GM21786 (cell line): ENCODE measurements at regions not wholly inside any gene's neighbourhood (a gene's known extent, or its start where the extent isn't known, plus 50 kb on each side); places are given as distances from the start of the nearest gene placed in this dataset.

Experiments used
- ATAC-seq: cut with Tn5 transposase; IDR thresholded peaks from one replicate; pipeline ENCODE4 v1.9.1; 2021; ENCODE audit not compliant: unreplicated experiment

- no peak for ATAC-seq
Observed at GRCh38 chr22:22098457-22099193, 116.0 kb upstream of the TOP3B start.

- no peak for ATAC-seq
Observed at GRCh38 chr22:22097727-22098228, 115.2 kb upstream of the TOP3B start.

DNA sequence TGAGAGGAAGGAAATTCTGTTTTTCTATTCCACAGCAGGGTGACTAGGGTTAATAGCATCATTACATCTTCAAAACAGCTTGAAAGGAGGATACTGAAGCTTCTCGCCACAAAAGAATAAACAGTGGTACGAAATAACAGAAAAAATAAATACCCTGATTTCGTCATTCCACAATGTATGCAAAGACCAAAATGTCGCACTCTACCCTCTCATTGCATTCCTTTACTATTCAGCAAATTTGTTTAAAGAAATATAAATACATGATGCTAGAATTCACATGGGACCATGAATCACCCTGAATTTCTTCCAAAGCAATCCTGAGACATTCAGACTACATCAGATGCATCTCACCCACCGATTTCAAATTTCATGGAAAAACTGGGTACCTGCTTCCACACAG, 112.3 kb upstream of the TOP3B start:
- no peak for ATAC-seq

DNA sequence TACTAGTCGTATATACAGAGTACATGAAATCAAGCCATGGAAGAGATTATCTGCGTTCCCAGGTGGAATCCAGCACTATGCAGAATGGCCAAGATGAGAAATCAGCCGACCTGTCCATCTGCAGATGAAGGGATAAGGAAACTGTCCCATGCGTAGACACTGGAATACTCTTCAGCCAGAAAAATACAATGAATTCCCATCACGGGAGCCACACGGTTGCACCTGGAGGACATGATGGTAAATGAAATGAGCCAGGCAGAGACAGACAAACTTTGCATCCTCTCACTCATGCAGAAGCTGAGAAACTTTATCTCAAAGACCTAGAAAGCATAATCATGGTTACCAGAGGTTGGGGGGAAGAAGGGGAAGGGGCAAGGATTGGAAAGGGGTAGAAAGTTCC, 111.9 kb upstream of the TOP3B start:
- ATAC-seq, result no peak

GRCh38 chr22:22093743-22094142, 111.2 kb upstream of the TOP3B start:
- ATAC-seq, result no peak

DNA sequence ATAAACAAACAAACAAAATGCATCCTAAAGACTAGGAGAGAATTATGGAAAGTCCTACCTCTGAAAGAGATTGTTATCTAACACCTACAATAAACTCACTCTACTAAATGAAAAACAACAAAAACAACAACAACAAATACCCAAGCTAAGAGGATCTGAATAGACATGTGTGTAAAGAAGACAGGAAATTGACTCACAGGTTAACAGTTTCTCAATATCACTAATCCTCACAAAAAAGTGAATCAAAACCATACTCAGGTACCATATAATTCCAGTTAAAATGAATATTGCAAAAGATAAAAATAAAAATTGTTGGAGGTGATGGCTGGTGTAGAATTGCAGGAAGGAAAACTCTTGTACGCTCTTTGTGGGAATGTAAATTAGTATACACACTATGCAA, 110.4 kb upstream of the TOP3B start:
- no peak for ATAC-seq

- ATAC-seq, result no peak
Observed at GRCh38 chr22:22092101-22092500, 109.5 kb upstream of the TOP3B start.

GRCh38 chr22:22091400-22091878, 108.9 kb upstream of the TOP3B start:
- ATAC-seq, result no peak

DNA sequence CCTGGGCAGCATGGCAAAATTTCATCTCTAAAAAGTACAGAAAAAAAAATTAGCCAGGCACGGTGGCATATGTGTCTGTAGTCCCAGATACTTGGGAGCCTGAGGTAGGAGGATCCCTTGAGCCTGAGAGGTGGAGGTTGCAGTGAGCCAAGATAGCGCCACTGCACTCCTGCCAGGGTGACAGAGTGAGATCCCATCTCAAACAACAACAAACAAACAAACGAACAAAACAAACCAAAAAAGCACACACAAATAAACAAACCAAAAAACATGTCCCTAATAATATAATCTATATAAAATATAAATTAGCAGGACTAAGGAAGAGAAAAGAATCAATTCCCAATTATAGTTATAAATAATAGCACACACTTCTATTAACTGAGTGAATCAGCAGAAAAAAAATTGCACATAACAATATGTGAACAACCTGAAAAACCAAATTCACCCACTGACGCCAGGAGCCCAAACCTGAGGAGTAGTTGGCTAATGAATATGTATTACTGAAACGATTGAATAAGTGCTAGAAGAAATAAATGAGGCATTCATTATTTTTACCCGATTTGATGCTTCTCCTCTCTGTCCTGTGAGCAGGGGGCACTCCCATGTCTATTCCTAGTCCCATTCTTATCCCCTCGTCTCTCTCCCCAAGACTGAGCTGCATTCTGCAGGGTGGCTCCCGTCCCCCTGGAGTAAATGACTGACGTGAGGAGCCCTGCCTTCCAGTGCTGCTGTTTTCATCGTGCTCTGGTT, 108.2 kb upstream of the TOP3B start:
- ATAC-seq, result no peak

- ATAC-seq, result no peak
Observed at GRCh38 chr22:22089459-22090308, 107.1 kb upstream of the TOP3B start.

DNA sequence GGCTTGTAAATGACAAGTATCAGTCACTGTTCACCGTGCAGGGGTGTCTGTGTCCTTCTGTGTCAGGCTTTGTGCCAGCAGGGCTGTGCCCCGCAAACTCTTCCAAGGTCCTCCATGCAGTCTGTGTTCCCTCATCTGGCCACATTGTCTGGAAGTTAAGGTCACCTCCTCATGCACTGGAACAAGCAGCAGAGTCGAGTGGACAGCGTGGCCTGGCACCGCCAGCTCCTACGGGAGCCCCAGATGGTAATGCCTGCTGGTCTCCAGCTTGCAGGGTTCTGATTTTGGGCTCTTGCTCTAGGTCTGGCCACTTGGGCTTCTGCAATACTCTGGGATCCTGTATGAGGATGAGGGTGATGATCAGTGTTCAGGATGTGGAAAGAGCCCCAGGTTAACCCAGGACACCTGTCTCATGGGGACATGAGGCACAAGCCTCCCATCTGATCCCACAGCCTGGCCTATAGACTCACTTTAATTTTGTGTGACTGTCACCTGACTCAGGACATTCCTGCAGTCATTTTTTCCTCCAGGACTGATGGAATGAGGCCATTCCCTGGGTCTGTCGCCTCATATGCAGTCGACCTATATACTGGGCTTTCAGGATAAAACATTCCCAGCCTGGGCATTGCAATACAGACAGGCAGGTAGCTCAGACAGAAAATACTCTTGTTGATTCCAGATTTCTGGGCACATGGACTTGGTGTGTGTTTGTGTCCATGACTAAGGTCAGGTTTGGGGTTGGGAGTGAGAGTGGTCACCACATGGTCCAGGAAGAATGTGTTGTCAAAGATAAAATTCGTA, 106.3 kb upstream of the TOP3B start:
- no peak for ATAC-seq

- ATAC-seq, result no peak
Observed at GRCh38 chr22:22087854-22088657, 105.5 kb upstream of the TOP3B start.

DNA sequence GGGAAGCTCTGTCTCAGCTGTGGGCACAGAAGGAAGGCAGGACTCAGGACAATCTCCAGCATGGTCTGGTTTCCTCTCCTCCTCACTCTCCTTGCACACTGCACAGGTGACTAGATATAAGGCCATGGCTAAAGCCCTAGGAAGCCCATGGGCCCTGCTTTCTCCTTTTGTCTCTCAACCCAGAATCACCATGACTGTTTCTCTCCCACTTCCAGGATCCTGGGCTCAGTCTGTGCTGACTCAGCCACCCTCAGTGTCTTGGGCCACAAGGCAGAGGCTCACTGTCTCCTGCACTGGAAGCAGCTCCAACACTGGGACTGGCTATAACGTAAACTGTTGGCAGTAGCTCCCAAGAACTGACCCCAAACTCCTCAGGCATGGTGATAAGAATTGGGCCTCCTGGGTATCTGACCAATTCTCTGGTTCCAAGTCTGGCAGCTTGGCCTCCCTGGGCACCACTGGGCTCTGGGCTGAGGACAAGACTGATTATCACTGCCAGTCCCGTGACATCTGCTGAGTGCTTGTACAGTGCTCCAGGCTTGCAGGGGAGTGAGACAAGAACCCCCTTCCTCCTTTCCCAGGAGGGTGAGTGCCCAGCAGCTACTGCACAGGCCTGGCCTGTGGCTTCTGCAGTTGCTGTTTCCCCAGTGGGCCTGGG, 104.0 kb upstream of the TOP3B start:
- no peak for ATAC-seq

DNA sequence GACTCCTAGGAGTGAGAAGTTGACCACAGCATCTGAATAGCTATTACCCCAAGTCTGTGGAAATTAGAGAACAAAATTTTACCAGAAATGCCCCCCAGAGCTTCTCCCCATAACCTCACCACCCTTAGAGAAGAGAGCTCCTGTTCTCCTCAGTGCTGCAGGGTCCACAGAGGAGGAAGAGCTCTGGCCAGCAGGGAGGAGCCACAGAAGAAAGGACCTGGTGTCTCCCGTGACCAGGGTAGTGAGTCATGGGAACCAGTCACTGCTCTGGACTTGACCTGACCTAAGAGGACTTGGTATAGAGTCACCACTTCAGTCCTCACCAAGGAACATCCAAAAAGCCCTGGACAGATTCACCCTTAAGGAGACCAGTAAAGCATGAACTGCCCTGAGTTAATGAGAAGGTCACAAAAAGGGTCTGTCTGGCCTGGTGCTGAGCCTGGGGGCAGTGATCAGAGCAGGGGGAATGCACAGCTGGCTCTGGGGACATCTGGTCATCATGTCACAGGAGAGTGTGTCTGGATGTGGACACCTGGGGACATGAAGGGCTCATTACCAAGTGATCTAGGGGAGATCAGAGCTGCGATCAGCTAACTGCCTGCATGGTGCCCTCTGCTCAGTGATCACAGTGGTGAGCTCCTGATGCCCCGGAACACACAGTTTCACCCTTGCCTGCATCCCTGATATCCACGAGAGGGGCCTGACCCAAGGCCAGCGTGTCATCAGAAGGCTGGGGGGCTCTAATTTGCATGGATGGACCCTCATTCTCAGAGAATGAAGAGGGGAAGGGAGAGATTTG, 103.3 kb upstream of the TOP3B start:
- ATAC-seq, result no peak

GRCh38 chr22:22084089-22084711, 101.6 kb upstream of the TOP3B start:
- no peak for ATAC-seq

DNA sequence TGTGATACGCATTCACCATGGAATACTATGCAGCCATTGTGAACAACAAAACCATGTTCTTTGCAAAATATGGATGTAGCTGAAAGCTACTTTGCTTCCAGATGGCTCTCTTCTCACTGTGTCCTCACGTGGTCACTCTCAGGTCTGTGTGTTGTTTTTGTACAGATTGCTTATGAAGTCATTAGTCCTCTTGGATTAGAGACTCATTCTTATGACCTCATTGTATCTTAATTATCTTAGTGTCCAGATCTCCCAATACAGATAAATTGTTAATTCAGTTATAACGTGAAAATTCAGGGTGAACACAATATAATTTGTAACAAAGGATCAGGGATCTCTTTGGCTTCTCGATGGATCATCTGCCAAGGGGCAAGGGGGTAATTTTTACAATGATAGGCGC, 100.4 kb upstream of the TOP3B start:
- no peak for ATAC-seq

GRCh38 chr22:22082229-22082835, 99.7 kb upstream of the TOP3B start:
- ATAC-seq, result no peak

DNA sequence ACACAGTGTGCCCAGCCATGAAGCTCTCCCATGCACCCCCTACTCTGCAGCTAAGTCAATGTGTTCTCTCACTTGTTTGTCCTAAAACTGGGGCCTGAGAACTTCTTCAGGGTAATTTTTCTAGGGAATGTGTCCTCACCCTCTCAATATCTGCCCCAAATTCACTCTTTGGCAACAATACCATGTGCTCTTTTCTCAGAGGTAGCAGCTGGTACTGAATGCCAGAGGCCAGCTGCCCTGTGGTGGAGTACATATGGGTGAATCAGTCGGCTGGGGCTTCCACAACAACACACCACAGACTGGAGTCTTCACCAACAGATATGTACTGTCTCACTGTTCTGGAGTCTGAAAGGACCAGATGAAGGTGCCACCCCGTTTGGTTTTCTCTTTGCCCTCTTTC, 97.7 kb upstream of the TOP3B start:
- no peak for ATAC-seq
